Mammary epithelial cell (primary cell): ENCODE measurements at regions not wholly inside any gene's neighbourhood (a gene's known extent, or its start where the extent isn't known, plus 50 kb on each side); places are given as distances from the start of the nearest gene placed in this dataset.

Experiments
- EZH2 ChIP-seq: IDR thresholded peaks from 2 replicates; pipeline ENCODE4 v1.6.1; 2012; ENCODE audit warnings: low read length, inconsistent platforms, borderline replicate concordance
- TF ChIP-seq, protein P1 (sequence below), 2 donors: IDR thresholded peaks in 1 of 2; conservative IDR thresholded peaks in 1 of 2; 2 replicates each; pipeline ENCODE4 v1.5.1; 2011 to 2012; ENCODE audit warnings: inconsistent platforms in 2 of 2, low read length in 2 of 2, mild to moderate bottlenecking in 2 of 2, control low read depth in 1 of 2, low read depth in 1 of 2; ENCODE audit not compliant: insufficient read depth in 1 of 2; ENCODE audit errors: extremely low read depth in 1 of 2

DNA sequence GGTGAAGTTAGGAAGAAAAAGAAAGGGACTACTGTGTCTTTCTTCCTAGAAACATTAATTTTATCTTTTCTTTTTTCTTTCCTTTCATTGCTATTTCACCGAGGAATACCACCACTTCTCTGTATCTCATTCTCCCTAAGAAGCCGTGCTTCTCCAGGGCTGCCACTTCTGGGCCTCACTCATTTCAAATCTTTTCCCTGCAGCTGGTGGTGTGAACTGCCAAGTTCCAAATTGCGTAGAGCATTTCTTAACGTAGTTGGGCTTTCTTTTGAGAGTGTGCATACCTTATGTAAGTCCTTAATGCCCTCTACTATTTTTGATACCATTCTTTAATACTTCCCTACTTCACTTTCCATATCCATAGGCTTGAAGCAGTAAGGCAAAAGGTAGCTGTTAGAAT lies 66.7 kb upstream of the CYP1B1 start:
- TF ChIP-seq, protein P1, sequence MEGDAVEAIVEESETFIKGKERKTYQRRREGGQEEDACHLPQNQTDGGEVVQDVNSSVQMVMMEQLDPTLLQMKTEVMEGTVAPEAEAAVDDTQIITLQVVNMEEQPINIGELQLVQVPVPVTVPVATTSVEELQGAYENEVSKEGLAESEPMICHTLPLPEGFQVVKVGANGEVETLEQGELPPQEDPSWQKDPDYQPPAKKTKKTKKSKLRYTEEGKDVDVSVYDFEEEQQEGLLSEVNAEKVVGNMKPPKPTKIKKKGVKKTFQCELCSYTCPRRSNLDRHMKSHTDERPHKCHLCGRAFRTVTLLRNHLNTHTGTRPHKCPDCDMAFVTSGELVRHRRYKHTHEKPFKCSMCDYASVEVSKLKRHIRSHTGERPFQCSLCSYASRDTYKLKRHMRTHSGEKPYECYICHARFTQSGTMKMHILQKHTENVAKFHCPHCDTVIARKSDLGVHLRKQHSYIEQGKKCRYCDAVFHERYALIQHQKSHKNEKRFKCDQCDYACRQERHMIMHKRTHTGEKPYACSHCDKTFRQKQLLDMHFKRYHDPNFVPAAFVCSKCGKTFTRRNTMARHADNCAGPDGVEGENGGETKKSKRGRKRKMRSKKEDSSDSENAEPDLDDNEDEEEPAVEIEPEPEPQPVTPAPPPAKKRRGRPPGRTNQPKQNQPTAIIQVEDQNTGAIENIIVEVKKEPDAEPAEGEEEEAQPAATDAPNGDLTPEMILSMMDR (conservative IDR thresholded peaks at IDR 0.05 in 1 of 2, IDR thresholded peaks at IDR 0.05 in 1 of 2; ENCODE audit: extremely low read depth in 1 of 2, insufficient read depth in 1 of 2, low read depth in 1 of 2, low read length in 2 of 2), result no peak
- no peak for TF ChIP-seq EZH2
